Activated naive CD8-positive, alpha-beta T cell treated with anti-CD3 and anti-CD28 coated beads, Interleukin-2, amount 10 ng/mL, durations not matched to agents 7 days and 5 days (primary cell): ENCODE measurements at regions not wholly inside any gene's neighbourhood (a gene's known extent, or its start where the extent isn't known, plus 50 kb on each side); places are given as distances from the start of the nearest gene placed in this dataset.

Experiments
- ATAC-seq: fragments of 150-1000 bp; cut with Tn5 transposase; one replicate; pipeline ENCODE4 v1.10.0; 2021; ENCODE audit warnings: low read depth, moderate library complexity
- POLR2A ChIA-PET: fragments of 350-600 bp; sonication (Branson Sonifier 250); formaldehyde crosslinking; loops from one replicate; lab custom pipeline; 2021; ENCODE audit warnings: antibody characterized with exemption; lab: Charles Lee
- DNase-seq: peaks from one replicate; pipeline ENCODE4 v3.0.0; 2021
- H3K27ac Mint-ChIP-seq: one replicate; pipeline ENCODE4 v1.8.0; 2022; ENCODE audit warnings: mild to moderate bottlenecking, mixed read lengths
- H3K27me3 Mint-ChIP-seq: one replicate; pipeline ENCODE4 v1.8.0; 2022; ENCODE audit warnings: mild to moderate bottlenecking, moderate library complexity, mixed read lengths
- H3K36me3 Mint-ChIP-seq: one replicate; pipeline ENCODE4 v1.8.0; 2021; ENCODE audit warnings: mild to moderate bottlenecking, mixed read lengths
- H3K4me1 Mint-ChIP-seq: one replicate; pipeline ENCODE4 v1.8.0; 2021; ENCODE audit warnings: mixed read lengths
- H3K4me3 Mint-ChIP-seq: one replicate; pipeline ENCODE4 v1.8.0; 2022; ENCODE audit warnings: mild to moderate bottlenecking, moderate library complexity, mixed read lengths
- H3K9me3 Mint-ChIP-seq: one replicate; pipeline ENCODE4 v1.8.0; 2021; ENCODE audit warnings: mixed read lengths

DNA sequence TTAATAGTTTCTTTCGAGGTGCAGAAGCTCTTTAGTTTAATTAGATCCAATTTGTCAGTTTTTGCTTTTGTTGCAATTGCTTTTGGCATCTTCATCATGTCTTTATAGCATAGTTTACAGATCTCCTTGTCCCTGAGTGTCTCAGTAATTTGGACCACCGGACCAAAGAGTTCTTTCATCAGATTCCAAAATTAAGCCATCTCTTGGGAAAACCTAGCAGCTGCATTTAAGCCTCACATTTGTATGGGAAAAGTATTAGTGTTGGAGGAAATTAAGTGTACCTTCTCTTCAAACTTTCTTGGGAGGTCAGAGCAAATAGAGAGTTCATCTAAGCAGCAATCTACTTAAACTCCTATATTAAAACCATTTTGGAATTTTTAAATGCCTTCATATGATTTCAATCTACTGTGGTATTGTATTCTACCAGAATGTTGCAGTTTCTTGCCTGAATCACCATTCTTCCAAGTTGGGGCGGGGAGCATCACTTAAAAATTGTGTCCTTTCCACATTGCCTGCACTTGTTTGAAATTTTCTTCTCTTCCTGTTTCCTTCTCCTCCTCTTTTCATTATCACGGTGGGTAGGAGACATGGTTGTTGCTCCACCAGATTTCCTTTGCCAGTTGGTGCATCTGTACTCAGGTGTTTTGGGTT lies 97.3 kb upstream of the DAB2 start:
- peaks cover 13% of the 10 kb centered on the region for H3K27me3 Mint-ChIP-seq
- H3K4me3 Mint-ChIP-seq = no peak overlapping the region
- DNase-seq (no peak), ATAC-seq (no peak)
- H3K9me3 Mint-ChIP-seq = peaks cover 2% of the 10 kb centered on the region
- POLR2A ChIA-PET = no interaction called here
- no peaks in the 10 kb centered on the region for H3K4me1 Mint-ChIP-seq
- no peak overlapping the region for H3K27ac Mint-ChIP-seq
- no peaks in the 10 kb centered on the region for H3K36me3 Mint-ChIP-seq

GRCh38 chr5:39521098-39521860 lies 96.5 kb upstream of the DAB2 start:
- DNase-seq (no peak), ATAC-seq (no peak)
- Mint-ChIP-seq H3K27me3 (peaks cover 14% of the 10 kb centered on the region), H3K36me3 (no peaks in the 10 kb centered on the region), H3K27ac (no peak overlapping the region), H3K4me1 (no peaks in the 10 kb centered on the region), H3K9me3 (peaks cover 2% of the 10 kb centered on the region), H3K4me3 (no peak overlapping the region)
- POLR2A ChIA-PET = no interaction called here

DNA sequence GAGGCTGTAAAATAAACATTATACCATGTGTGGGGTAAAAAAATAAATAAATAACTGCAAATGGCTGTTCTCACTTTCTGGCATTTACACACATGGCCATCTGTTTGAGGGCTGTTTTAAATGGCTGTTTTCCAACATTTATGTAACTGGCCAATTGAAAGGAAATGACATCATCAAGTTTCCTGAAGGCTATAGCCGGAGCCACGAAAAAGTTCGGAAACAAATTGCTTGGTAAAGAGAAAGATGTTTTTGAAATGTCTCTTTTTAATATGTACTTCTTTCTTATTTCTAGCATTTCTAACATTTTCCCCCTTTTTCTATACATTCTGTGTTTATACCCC lies 95.4 kb upstream of the DAB2 start:
- peaks cover 2% of the 10 kb centered on the region for H3K9me3 Mint-ChIP-seq
- DNase-seq (no peak), ATAC-seq (no peak)
- peaks cover 9% of the 10 kb centered on the region for H3K27me3 Mint-ChIP-seq
- no peak overlapping the region for H3K4me3 Mint-ChIP-seq
- no peaks in the 10 kb centered on the region for H3K4me1 Mint-ChIP-seq
- H3K27ac Mint-ChIP-seq = no peak overlapping the region
- H3K36me3 Mint-ChIP-seq = no peaks in the 10 kb centered on the region
- POLR2A ChIA-PET = no interaction called here

DNA sequence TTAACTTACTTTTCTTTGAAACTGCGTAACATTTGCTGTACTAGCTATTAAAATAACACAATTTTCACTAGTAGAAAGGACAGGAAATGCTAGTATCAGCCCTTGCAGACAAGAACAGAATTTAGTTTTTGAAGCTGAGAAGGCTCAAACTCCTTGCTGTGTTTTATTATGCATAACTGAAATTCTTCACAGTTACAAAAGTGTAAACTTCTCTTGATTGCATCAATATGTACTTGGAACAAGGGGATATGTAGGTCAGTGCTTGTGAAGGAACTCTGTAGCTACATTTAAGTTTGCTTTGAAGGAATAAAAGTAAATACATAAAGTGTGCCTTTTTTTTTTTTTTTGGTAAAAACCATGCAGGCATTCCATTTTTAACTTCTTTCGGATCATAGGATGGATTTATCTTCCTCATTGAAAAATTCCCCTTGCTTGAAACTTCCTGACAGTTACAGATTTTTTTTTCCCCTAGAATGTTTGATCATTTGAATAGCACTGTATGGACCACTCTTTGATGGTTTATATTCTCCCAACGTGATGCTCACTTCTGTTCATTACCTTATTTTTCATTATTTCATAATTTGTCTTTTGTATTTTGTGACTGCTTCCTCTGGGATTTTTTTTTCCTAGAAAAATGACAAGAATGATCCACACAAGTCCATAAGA lies 94.9 kb upstream of the DAB2 start:
- Mint-ChIP-seq H3K27ac (no peak overlapping the region), H3K9me3 (peaks cover 2% of the 10 kb centered on the region), H3K27me3 (peaks cover 6% of the 10 kb centered on the region), H3K4me3 (no peak overlapping the region), H3K36me3 (no peaks in the 10 kb centered on the region), H3K4me1 (no peaks in the 10 kb centered on the region)
- no peak for DNase-seq
- no peak for ATAC-seq
- POLR2A ChIA-PET = no interaction called here

- ATAC-seq (no peak), DNase-seq (no peak)
- H3K9me3 Mint-ChIP-seq = peaks cover 2% of the 10 kb centered on the region
- no peaks in the 10 kb centered on the region for H3K36me3 Mint-ChIP-seq
- no peak overlapping the region for H3K4me3 Mint-ChIP-seq
- H3K27me3 Mint-ChIP-seq = peaks cover 6% of the 10 kb centered on the region
- no peak overlapping the region for H3K27ac Mint-ChIP-seq
- POLR2A ChIA-PET = no interaction called here
- no peaks in the 10 kb centered on the region for H3K4me1 Mint-ChIP-seq
Observed at GRCh38 chr5:39519079-39519478, 94.3 kb upstream of the DAB2 start.

GRCh38 chr5:39518516-39518915 lies 93.7 kb upstream of the DAB2 start:
- POLR2A ChIA-PET = no interaction called here
- DNase-seq (no peak), ATAC-seq (no peak)
- Mint-ChIP-seq H3K4me3 (no peak overlapping the region), H3K9me3 (peaks cover 2% of the 10 kb centered on the region), H3K27me3 (peaks cover 4% of the 10 kb centered on the region), H3K36me3 (no peaks in the 10 kb centered on the region), H3K4me1 (no peaks in the 10 kb centered on the region), H3K27ac (no peak overlapping the region)

DNA sequence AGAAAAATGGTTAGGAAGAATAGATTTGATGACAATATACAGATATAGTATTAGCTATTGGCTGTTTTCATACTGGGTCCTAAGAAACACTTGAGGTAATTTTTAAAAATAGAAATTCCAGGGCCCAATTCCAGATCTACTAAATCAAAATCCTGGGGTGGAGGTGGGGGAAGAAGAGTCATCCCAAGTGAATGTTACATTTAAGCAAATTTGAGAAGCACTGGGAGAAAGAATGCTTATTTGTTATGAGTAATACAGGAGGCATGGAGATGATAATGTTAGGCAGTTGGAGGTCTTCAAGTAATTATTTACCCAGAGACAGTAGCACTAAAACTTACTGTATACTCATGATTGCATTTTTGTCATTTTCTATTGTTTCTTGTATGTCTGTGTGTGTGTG lies 93.0 kb upstream of the DAB2 start:
- ATAC-seq (no peak), DNase-seq (no peak)
- Mint-ChIP-seq H3K27ac (no peak overlapping the region), H3K9me3 (peaks cover 1% of the 10 kb centered on the region), H3K4me1 (no peaks in the 10 kb centered on the region), H3K27me3 (peaks cover 4% of the 10 kb centered on the region), H3K4me3 (no peak overlapping the region), H3K36me3 (no peaks in the 10 kb centered on the region)
- POLR2A ChIA-PET = no interaction called here

DNA sequence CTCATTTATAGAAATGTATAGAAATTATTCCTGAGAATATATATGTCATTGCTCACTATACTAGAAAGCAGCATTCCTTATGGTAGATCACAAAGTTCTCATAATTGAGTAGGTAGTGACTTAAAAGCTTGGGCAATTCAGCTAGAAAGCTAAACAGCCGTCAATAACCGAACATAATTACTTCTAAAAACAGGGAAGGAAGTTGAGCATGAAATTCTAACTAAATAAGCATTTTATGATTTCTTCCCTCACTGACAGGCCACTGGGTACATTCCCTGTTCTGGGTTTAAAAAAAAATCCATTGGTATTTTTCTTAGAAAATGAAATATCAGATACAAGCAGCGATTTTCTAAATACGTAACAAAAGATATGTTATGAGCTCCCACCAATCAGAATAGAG lies 91.1 kb upstream of the DAB2 start:
- Mint-ChIP-seq H3K27ac (no peak overlapping the region), H3K36me3 (no peaks in the 10 kb centered on the region), H3K4me1 (no peaks in the 10 kb centered on the region), H3K9me3 (no peaks in the 10 kb centered on the region), H3K4me3 (no peak overlapping the region), H3K27me3 (peaks cover 2% of the 10 kb centered on the region)
- POLR2A ChIA-PET = no interaction called here
- ATAC-seq (no peak), DNase-seq (no peak)

GRCh38 chr5:39513236-39513635 lies 88.5 kb upstream of the DAB2 start:
- Mint-ChIP-seq H3K27ac (no peak overlapping the region), H3K4me3 (no peak overlapping the region), H3K27me3 (peaks cover 2% of the 10 kb centered on the region), H3K9me3 (no peaks in the 10 kb centered on the region), H3K36me3 (no peaks in the 10 kb centered on the region), H3K4me1 (no peaks in the 10 kb centered on the region)
- ATAC-seq (no peak), DNase-seq (no peak)
- POLR2A ChIA-PET = no interaction called here

GRCh38 chr5:39506211-39506610 lies 81.4 kb upstream of the DAB2 start:
- Mint-ChIP-seq H3K4me3 (no peak overlapping the region), H3K27ac (no peak overlapping the region), H3K4me1 (peaks cover 2% of the 10 kb centered on the region), H3K36me3 (no peaks in the 10 kb centered on the region), H3K27me3 (peaks cover 3% of the 10 kb centered on the region), H3K9me3 (no peaks in the 10 kb centered on the region)
- ATAC-seq (no peak), DNase-seq (no peak)
- POLR2A ChIA-PET = no interaction called here

DNA sequence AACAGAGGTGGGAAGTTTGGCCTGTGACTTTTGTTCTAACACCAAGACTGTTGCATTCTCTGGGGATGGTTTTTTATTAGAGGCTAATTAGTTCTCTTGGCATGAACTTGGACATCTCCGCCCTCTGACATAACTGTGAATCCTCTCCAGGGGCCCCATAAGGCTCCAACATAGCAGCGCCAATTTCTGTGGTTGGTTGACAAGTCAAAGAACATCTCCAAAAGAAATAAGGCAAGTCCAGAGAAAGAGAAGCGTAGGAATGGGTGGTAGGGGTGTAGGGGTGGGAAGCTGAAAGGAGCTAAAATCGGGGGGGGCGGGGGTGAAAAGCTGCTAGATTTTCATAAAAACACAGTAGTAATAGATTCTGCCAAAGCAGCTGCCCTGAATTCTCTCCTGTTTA lies 81.0 kb upstream of the DAB2 start:
- H3K4me3 Mint-ChIP-seq = no peak overlapping the region
- no peaks in the 10 kb centered on the region for H3K9me3 Mint-ChIP-seq
- H3K4me1 Mint-ChIP-seq = peaks cover 2% of the 10 kb centered on the region
- no peak for DNase-seq
- POLR2A ChIA-PET = no interaction called here
- no peak overlapping the region for H3K27ac Mint-ChIP-seq
- ATAC-seq = no peak
- H3K27me3 Mint-ChIP-seq = peaks cover 3% of the 10 kb centered on the region
- no peaks in the 10 kb centered on the region for H3K36me3 Mint-ChIP-seq

DNA sequence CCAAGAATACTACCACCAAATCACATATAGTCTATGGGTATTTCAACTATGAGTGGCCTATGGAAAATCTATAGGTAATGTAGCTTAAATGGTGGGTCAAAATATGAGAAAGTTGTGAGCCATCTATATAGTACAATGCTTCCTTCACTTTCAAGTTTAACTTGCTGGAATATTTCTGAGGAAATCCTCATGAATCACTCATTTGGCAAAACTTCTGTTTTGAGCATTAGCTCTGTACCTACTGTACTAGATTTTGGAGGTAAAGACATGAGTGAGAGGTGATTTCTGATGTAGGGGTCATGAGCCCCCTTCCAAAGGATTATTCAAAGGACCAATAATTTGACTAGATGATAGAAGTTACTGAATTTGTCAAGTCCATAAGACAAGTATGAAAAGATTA lies 80.6 kb upstream of the DAB2 start:
- POLR2A ChIA-PET = no interaction called here
- H3K4me1 Mint-ChIP-seq = peaks cover 2% of the 10 kb centered on the region
- no peaks in the 10 kb centered on the region for H3K9me3 Mint-ChIP-seq
- H3K36me3 Mint-ChIP-seq = no peaks in the 10 kb centered on the region
- no peak for ATAC-seq
- peaks cover 3% of the 10 kb centered on the region for H3K27me3 Mint-ChIP-seq
- H3K27ac Mint-ChIP-seq = no peak overlapping the region
- DNase-seq = no peak
- H3K4me3 Mint-ChIP-seq = no peak overlapping the region

DNA sequence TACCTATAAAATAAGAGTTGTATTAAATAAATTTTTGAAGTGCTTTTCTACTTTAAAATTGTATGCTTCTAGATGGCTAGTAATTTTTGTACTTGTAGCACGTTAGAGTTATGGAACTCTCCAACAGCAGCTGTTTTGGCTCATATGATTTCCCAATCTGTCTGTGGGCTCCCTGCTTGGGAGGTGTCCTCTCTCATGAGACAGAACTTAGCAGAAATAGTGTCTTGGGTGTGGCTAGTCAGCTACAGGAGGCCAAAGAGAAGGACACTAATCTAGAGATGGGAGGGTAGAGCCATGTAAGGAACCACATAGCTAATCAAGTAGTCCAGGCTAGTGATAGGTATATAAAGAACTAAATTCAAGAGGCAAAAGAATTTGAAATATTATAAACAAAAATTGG lies 78.4 kb upstream of the DAB2 start:
- Mint-ChIP-seq H3K9me3 (no peaks in the 10 kb centered on the region), H3K4me1 (peaks cover 2% of the 10 kb centered on the region), H3K36me3 (no peaks in the 10 kb centered on the region), H3K27me3 (peaks cover 12% of the 10 kb centered on the region), H3K27ac (no peak overlapping the region), H3K4me3 (no peak overlapping the region)
- DNase-seq (no peak), ATAC-seq (no peak)
- POLR2A ChIA-PET = no interaction called here

DNA sequence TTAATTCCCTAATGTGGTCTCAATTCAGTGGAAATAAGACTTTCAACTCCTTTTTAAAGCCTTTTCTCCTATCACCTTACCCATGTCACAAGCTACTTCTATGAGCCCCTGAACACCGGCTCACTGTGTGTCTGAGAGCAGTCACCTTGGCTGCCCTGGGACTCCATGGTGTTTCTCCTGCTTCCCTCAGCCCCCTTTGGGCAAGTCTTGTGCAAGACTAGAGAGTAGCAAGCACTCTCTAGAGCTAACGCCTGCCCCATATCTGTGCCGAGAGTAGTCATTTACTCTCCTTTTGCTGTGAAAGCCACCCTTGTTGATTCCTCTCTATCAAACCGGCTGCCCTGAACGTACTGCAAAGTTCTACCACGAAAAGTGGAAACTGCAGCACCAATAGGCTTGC lies 77.9 kb upstream of the DAB2 start:
- Mint-ChIP-seq H3K27me3 (peaks cover 12% of the 10 kb centered on the region), H3K9me3 (no peaks in the 10 kb centered on the region), H3K4me1 (peaks cover 2% of the 10 kb centered on the region), H3K4me3 (no peak overlapping the region), H3K27ac (no peak overlapping the region), H3K36me3 (no peaks in the 10 kb centered on the region)
- POLR2A ChIA-PET = no interaction called here
- ATAC-seq (no peak), DNase-seq (no peak)
